ENCODE measurements at regions not wholly inside any gene's neighbourhood (a gene's known extent, or its start where the extent isn't known, plus 50 kb on each side); places are given as distances from the start of the nearest gene placed in this dataset.

GRCh38 chrX:74251006-74251930, 52.7 kb upstream of the ZCCHC13 start:
- Mint-ChIP-seq H3K4me1 (peaks cover 37% of the 10 kb centered on the region), H3K9me3 (no peaks in the 10 kb centered on the region), H3K36me3 (peaks cover 11% of the 10 kb centered on the region), H3K4me3 (no peak overlapping the region), H3K27ac (peak overlapping the region; percentile 93), H3K27me3 (ENCODE audit: low read depth) (no peaks in the 10 kb centered on the region)
- DNase-seq (ENCODE audit: low spot score in 2 of 2, unreplicated experiment in 2 of 2): no peak
- no peak for TF ChIP-seq CTCF (IDR thresholded peaks at IDR 0.05; ENCODE audit: unreplicated experiment)

DNA sequence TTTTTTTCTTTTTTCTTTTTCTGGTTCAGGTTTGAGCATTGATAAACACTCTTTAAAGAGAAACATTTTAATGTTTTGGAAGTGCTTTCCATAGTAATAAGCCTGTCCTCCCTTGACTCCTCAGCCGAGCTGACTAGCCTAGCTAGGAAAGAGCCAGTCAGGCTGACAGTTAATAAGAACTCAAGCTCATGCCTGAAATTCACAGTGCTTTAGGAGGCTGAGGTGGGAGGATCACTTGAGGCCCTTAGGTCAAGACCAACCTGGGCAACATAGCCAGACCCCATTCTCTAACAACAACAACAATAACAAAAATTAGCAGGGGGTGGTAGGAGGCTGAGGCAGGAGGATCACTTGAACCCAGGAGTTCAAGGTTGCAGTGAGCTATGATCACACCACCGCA, 53.4 kb upstream of the ZCCHC13 start:
- peaks cover 7% of the 10 kb centered on the region for H3K36me3 Mint-ChIP-seq
- H3K4me1 Mint-ChIP-seq: peaks cover 37% of the 10 kb centered on the region
- peak overlapping the region; percentile 93 for H3K27ac Mint-ChIP-seq
- no peak for DNase-seq (ENCODE audit: low spot score in 2 of 2, unreplicated experiment in 2 of 2)
- no peaks in the 10 kb centered on the region for H3K27me3 Mint-ChIP-seq (ENCODE audit: low read depth)
- TF ChIP-seq CTCF (IDR thresholded peaks at IDR 0.05; ENCODE audit: unreplicated experiment): no peak
- no peaks in the 10 kb centered on the region for H3K9me3 Mint-ChIP-seq
- no peak overlapping the region for H3K4me3 Mint-ChIP-seq

DNA sequence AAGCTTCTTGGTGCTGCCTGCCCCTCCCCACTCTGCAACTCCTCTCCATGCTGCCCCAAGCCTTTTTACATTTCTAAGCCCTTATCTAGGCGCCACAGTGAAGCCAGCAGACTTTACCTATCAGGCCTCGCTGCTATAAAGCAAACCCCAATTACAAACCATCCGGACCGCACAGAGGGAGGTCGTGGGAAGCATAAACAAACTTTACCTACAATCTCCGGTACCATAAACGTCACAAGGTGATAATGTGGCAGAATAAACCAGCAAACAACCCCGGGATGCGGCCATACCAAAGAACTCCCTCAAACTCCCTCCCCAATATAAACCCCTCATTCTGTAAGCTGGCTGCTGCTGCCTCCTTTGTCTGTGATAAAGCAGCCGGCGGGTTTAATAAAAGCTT, 54.0 kb upstream of the ZCCHC13 start:
- H3K9me3 Mint-ChIP-seq: no peaks in the 10 kb centered on the region
- TF ChIP-seq CTCF (IDR thresholded peaks at IDR 0.05; ENCODE audit: unreplicated experiment): no peak
- H3K27ac Mint-ChIP-seq: peak overlapping the region; percentile 93
- peaks cover 10% of the 10 kb centered on the region for H3K36me3 Mint-ChIP-seq
- H3K4me3 Mint-ChIP-seq: peak overlapping the region; percentile 3
- H3K27me3 Mint-ChIP-seq (ENCODE audit: low read depth): no peaks in the 10 kb centered on the region
- H3K4me1 Mint-ChIP-seq: peaks cover 37% of the 10 kb centered on the region
- no peak for DNase-seq (ENCODE audit: low spot score in 2 of 2, unreplicated experiment in 2 of 2)

DNA sequence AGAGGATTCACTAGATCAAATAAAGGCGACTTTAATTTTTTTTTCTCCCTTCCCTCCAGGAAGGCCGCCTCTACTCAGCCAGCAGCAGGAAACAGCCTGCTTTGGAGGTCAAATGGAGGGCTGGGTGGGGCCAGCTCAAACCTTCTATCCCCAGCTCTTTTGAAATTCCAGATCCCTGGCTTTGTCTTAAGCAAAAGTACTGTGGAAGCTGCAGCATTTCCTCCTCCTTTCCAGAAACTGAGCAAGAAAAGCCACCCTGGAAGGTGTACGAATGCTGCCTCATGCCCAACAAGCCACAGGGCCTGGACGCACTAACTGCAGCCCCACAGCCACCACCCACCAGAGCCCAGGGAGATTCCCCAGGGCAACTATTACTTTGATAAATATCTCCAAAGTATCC, 55.1 kb upstream of the ZCCHC13 start:
- TF ChIP-seq CTCF (IDR thresholded peaks at IDR 0.05; ENCODE audit: unreplicated experiment): no peak
- H3K9me3 Mint-ChIP-seq: no peaks in the 10 kb centered on the region
- H3K36me3 Mint-ChIP-seq: peaks cover 11% of the 10 kb centered on the region
- H3K4me3 Mint-ChIP-seq: no peak overlapping the region
- no peaks in the 10 kb centered on the region for H3K27me3 Mint-ChIP-seq (ENCODE audit: low read depth)
- H3K27ac Mint-ChIP-seq: peak overlapping the region; percentile 93
- DNase-seq (ENCODE audit: low spot score in 2 of 2, unreplicated experiment in 2 of 2): peak in 1 of 2 experiments; percentile 38
- peaks cover 37% of the 10 kb centered on the region for H3K4me1 Mint-ChIP-seq

- Mint-ChIP-seq H3K27me3 (ENCODE audit: low read depth) (no peaks in the 10 kb centered on the region), H3K36me3 (peaks cover 13% of the 10 kb centered on the region), H3K9me3 (no peaks in the 10 kb centered on the region), H3K4me1 (peaks cover 43% of the 10 kb centered on the region), H3K4me3 (no peak overlapping the region), H3K27ac (peak overlapping the region; percentile 39)
- TF ChIP-seq CTCF (IDR thresholded peaks at IDR 0.05; ENCODE audit: unreplicated experiment): no peak
- no peak for DNase-seq (ENCODE audit: low spot score in 2 of 2, unreplicated experiment in 2 of 2)
These were observed 57.5 kb upstream of the ZCCHC13 start for GRCh38 chrX:74246524-74246923.
